ENCODE measurements at regions not wholly inside any gene's neighbourhood (a gene's known extent, or its start where the extent isn't known, plus 50 kb on each side); places are given as distances from the start of the nearest gene placed in this dataset.

DNA sequence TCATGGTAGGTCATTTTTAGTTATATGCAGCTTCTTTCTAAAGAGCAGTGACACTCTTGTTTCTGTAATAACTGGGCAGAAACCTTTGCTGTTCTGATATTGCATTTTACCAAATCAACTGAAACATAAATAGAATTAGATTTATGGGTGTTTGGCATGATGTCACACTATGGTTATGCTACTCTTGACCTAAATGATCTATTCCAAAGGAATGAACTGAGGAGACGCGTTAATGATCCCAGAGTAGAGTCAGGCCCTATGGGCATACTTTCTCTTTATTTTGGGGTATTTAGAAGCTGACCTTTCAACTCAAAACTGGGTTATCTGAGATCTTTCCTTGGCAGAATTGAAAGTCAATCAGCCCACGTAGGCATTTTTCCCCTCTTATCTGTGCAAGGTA, 146.8 kb upstream of the ADAMTSL1 start:
- TF ChIP-seq CTCF (IDR thresholded peaks at IDR 0.05; ENCODE audit: low read depth, low read length) = no peak
- no peak for DNase-seq (ENCODE audit: low read depth in 2 of 2)
- no peak overlapping the region for H3K4me3 ChIP-seq (replicated peaks in 1 of 2; ENCODE audit: low read depth in 2 of 2, low read length in 2 of 2)

DNA sequence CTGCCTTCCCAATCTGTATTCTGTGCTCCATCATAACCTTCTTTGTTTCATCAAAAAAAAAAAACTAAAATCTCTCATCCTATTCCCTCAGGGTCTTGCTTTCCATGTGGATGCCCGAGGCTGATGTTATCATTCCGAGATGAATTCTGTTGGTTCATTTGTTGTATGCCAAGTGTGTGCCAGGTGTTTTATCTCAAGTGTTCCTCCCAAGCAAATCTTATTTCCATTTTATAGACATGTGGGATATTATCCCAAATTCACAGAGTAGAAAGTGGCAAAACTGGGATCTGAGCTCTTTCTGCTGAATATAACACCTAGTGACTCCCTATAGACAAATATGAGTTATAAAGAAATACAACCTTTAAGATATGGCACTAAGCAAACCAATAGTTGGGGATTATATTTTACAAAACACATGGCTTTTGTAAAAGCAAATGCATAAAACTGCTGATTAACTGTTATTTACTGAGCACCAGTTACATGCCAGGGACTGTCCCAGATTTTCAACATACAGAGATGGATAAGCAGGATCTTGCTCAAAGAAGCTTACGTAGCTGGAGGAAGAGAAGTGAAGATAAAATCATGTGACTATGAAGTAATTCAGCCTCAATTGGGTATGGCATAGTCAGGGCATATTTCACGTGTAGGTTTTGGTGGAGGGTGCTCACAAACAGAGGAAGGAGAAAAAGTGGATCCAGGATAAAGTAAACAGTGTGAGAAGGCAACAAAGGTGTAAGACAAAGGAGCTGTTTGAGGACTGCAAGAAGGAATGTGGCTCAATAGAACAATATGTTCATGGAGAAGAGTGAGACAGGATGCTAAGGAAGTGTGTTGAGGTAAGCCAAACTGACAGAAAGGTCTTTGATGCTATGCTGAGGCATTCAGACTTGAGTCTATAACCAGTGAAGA, 143.3 kb upstream of the ADAMTSL1 start:
- H3K4me3 ChIP-seq (replicated peaks in 1 of 2; ENCODE audit: low read depth in 2 of 2, low read length in 2 of 2) = no peak overlapping the region
- DNase-seq (ENCODE audit: low read depth in 2 of 2) = peak; percentile 47 to 55
- TF ChIP-seq CTCF (IDR thresholded peaks at IDR 0.05; ENCODE audit: low read depth, low read length) = no peak

GRCh38 chr9:18331310-18331684, 142.7 kb upstream of the ADAMTSL1 start:
- no peak for TF ChIP-seq CTCF (IDR thresholded peaks at IDR 0.05; ENCODE audit: low read depth, low read length)
- H3K4me3 ChIP-seq (replicated peaks in 1 of 2; ENCODE audit: low read depth in 2 of 2, low read length in 2 of 2) = no peak overlapping the region
- no peak for DNase-seq (ENCODE audit: low read depth in 2 of 2)

GRCh38 chr9:18331808-18332209, 142.1 kb upstream of the ADAMTSL1 start:
- H3K4me3 ChIP-seq (replicated peaks in 1 of 2; ENCODE audit: low read depth in 2 of 2, low read length in 2 of 2) = no peak overlapping the region
- peak in 1 of 2 donors; percentile 56 for DNase-seq (ENCODE audit: low read depth in 2 of 2)
- no peak for TF ChIP-seq CTCF (IDR thresholded peaks at IDR 0.05; ENCODE audit: low read depth, low read length)

DNA sequence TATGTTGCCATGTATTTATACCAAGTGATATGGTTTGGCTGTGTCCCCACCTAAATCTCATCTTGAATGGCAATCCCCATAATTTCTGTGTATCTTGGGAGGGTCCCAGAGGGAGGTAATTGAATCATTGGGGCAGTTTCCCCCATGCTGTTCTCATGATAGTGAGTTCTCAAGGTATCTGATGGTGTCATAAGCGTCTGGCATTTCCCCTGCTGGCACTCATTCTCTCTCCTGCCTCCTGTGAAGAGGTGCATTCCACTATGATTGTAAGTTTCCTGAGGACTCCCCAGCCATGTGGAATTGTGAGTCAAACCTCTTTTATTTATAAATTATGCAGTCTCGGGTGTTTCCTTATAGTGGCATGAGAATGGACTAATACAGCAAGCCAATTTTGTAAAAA, 140.8 kb upstream of the ADAMTSL1 start:
- DNase-seq (ENCODE audit: low read depth in 2 of 2) = peak; percentile 39 to 87
- TF ChIP-seq CTCF (IDR thresholded peaks at IDR 0.05; ENCODE audit: low read depth, low read length) = no peak
- no peak overlapping the region for H3K4me3 ChIP-seq (replicated peaks in 1 of 2; ENCODE audit: low read depth in 2 of 2, low read length in 2 of 2)

DNA sequence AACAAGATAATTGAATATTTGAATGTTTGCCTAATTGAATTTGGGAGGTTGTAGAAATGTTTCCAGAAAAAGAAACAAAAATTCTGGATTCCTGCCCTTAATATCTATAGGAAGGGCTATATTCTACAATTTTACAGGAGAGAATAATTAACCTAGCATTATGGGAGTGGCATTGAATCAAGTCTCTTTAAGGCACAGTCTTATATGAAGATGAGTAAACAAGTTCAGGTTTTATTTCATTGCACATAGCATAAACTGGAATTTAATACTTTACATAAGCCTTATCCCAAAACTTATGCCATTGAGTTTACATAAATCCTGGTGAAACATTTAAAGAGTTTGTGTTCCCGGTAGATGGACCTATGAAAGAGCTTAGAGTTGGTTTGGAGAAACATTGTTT, 138.1 kb upstream of the ADAMTSL1 start:
- DNase-seq (ENCODE audit: low read depth in 2 of 2) = no peak
- H3K4me3 ChIP-seq (replicated peaks in 1 of 2; ENCODE audit: low read depth in 2 of 2, low read length in 2 of 2) = no peak overlapping the region
- TF ChIP-seq CTCF (IDR thresholded peaks at IDR 0.05; ENCODE audit: low read depth, low read length) = no peak
